Lung (tissue), 11 donors: ENCODE measurements at regions not wholly inside any gene's neighbourhood (a gene's known extent, or its start where the extent isn't known, plus 50 kb on each side); places are given as distances from the start of the nearest gene placed in this dataset.
A peak's percentile ranks its signal among the peaks of the same experiment; 100 is the strongest.

Experiments used
- ATAC-seq: fragments of 200-7000 bp; cut with Tn5 transposase; one replicate; pipeline ENCODE4 v1.9.1; 2020; ENCODE audit warnings: moderate number of reproducible peaks; ENCODE audit not compliant: insufficient read depth, low FRiP score
- DNase-seq, 3 donors: peaks; one replicate each; pipeline ENCODE4 v3.0.0-alpha.2; 2013 to 2017
- H3K27ac ChIP-seq, 2 donors: one replicate each; pipeline ENCODE4 v1.5.1; 2013; ENCODE audit warnings: mild to moderate bottlenecking in 2 of 2, moderate library complexity in 2 of 2, control low read depth in 1 of 2, inconsistent platforms in 1 of 2, low read depth in 1 of 2, low read length in 1 of 2
- H3K27me3 ChIP-seq, 3 donors: one replicate each; pipeline ENCODE4 v1.5.1; 2013; ENCODE audit warnings: low read length in 2 of 3; ENCODE audit not compliant: control insufficient read depth in 3 of 3, insufficient read depth in 3 of 3
- H3K36me3 ChIP-seq, 4 donors: one replicate each; pipeline ENCODE4 v1.5.1; 2013; ENCODE audit warnings: low read length in 4 of 4, mild to moderate bottlenecking in 1 of 4, moderate library complexity in 1 of 4; ENCODE audit not compliant: control insufficient read depth in 4 of 4, insufficient read depth in 4 of 4
- H3K4me1 ChIP-seq, 5 donors: one replicate each; pipeline ENCODE4 v1.5.1; 2013; ENCODE audit warnings: low read length in 5 of 5, mild to moderate bottlenecking in 2 of 5, moderate library complexity in 1 of 5; ENCODE audit not compliant: control insufficient read depth in 5 of 5, insufficient read depth in 5 of 5
- H3K4me3 ChIP-seq: one replicate; pipeline ENCODE4 v1.5.1; 2013; ENCODE audit warnings: mild to moderate bottlenecking, control low read depth, moderate library complexity
- H3K9ac ChIP-seq, 2 donors: one replicate each; pipeline ENCODE4 v1.5.1; 2013; ENCODE audit warnings: low read length in 2 of 2, control low read depth in 1 of 2; ENCODE audit not compliant: insufficient read depth in 1 of 2
- H3K9me3 ChIP-seq, 4 donors: one replicate each; pipeline ENCODE4 v1.5.1; 2013; ENCODE audit warnings: low read length in 3 of 4, mild to moderate bottlenecking in 1 of 4, moderate library complexity in 1 of 4; ENCODE audit not compliant: control insufficient read depth in 4 of 4, insufficient read depth in 3 of 4
- WGBS, 2 donors: extraction: QIAGEN DNeasy Blood & Tissue Kit; methylation state at CpG; one replicate each; pipeline ENCODE4 v1.1.7; 2013; 5-methylcytosine and 5-hydroxymethylcytosine counted together
- TF ChIP-seq, protein P1 (sequence below): IDR thresholded peaks from 2 replicates; pipeline ENCODE4 v1.5.1; 2012; ENCODE audit warnings: mild to moderate bottlenecking; ENCODE audit errors: control extremely low read depth, extremely low read depth
- donor health status: control.
- donor health status: control.
- donor health status: Bipolar disorder and iron deficiency.
- donor health status: healthy.
- donor health status: DM: yes; HTN: yes; CAD: no.

DNA sequence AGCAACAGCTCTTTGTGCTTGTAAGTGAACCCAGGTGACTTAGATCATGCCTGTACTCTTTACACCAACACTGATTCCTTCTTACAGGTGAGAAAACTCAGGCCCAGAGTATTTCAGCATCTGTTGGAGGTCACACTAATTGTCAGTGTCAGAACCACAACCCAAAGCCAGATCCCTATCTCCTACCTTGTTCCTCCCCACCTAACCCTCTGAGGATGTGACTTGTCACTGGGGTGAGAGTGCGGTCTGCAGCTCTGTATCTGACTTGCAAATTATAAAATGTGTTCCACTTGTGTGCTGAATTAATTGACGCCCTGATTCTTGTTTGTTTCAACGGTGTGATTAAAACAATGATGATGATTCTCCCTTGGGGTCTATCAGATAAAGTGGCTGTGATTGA, 232.5 kb upstream of the KCNG1 start:
- Histone ChIP-seq H3K4me1 (peaks cover 0 to 3% (median 0%) of the 10 kb centered on the region in 5 donors), H3K4me3 (no peak overlapping the region), H3K9me3 (peaks cover 0 to 3% (median 0%) of the 10 kb centered on the region in 4 donors), H3K27ac (no peak overlapping the region), H3K36me3 (no peaks in the 10 kb centered on the region), H3K9ac (no peak overlapping the region), H3K27me3 (peaks cover 0 to 3% (median 0%) of the 10 kb centered on the region in 3 donors)
- 70 to 74% methylated on average over 3 of the region's 3 CpGs for WGBS, 2 donors
- DNase-seq (no peak), ATAC-seq (no peak)
- TF ChIP-seq, protein P1, sequence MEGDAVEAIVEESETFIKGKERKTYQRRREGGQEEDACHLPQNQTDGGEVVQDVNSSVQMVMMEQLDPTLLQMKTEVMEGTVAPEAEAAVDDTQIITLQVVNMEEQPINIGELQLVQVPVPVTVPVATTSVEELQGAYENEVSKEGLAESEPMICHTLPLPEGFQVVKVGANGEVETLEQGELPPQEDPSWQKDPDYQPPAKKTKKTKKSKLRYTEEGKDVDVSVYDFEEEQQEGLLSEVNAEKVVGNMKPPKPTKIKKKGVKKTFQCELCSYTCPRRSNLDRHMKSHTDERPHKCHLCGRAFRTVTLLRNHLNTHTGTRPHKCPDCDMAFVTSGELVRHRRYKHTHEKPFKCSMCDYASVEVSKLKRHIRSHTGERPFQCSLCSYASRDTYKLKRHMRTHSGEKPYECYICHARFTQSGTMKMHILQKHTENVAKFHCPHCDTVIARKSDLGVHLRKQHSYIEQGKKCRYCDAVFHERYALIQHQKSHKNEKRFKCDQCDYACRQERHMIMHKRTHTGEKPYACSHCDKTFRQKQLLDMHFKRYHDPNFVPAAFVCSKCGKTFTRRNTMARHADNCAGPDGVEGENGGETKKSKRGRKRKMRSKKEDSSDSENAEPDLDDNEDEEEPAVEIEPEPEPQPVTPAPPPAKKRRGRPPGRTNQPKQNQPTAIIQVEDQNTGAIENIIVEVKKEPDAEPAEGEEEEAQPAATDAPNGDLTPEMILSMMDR = no peak

DNA sequence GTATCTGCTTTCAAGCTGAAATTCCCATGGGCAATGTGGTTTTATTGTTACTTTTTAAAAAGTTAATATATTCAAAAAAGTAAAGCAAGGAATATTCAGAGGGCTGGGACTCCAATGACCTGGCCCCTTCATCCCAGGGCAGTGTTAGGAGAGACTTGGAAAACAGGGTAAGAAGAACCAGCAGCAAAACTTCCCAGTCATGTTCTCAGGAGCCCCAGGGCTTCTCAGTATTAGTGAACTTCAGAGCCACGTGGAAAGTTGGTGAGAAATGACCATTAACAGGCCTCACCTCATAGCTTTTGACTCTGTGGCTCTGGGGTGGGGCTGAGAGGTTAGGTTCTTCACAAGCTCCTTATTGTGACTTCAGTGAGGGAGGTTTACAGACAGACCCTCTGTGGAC, 230.4 kb upstream of the KCNG1 start:
- no peak for ATAC-seq
- Histone ChIP-seq H3K4me3 (no peak overlapping the region), H3K9me3 (peaks cover 0 to 3% (median 0%) of the 10 kb centered on the region in 4 donors), H3K27ac (no peak overlapping the region), H3K27me3 (peaks cover 0 to 3% (median 0%) of the 10 kb centered on the region in 3 donors), H3K36me3 (no peaks in the 10 kb centered on the region), H3K9ac (no peak overlapping the region), H3K4me1 (peaks cover 0 to 3% (median 0%) of the 10 kb centered on the region in 5 donors)
- 36 to 46% methylated on average over 1 of the region's 1 CpG for WGBS, 2 donors
- TF ChIP-seq, protein P1 = no peak
- no peak for DNase-seq

DNA sequence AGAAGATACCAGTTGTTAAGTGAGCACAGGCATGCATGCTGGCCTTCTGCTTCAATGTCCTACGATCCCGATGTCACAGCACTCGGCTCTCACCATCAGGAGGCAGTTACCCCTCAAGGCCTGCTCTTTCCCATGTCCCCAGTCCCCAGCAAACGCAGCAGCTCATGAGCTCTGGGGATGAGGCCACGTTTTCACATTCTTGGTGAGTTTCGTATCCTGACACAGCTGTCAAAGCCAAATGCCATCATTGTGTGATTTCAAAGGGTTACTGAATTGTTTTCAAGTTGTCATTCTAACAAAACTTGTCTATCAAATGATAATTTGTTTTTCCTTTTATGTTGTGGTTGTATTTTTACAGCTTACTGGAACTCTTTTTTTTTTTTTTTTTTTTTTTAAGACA, 226.9 kb upstream of the KCNG1 start:
- Histone ChIP-seq H3K4me1 (no peaks in the 10 kb centered on the region), H3K36me3 (no peaks in the 10 kb centered on the region), H3K27me3 (no peaks in the 10 kb centered on the region), H3K4me3 (no peak overlapping the region), H3K9me3 (peaks cover 0 to 3% (median 0%) of the 10 kb centered on the region in 4 donors), H3K9ac (no peak overlapping the region), H3K27ac (no peak overlapping the region)
- ATAC-seq = no peak
- 60 to 71% methylated on average over 6 of the region's 6 CpGs for WGBS, 2 donors
- TF ChIP-seq, protein P1 = no peak
- no peak for DNase-seq

DNA sequence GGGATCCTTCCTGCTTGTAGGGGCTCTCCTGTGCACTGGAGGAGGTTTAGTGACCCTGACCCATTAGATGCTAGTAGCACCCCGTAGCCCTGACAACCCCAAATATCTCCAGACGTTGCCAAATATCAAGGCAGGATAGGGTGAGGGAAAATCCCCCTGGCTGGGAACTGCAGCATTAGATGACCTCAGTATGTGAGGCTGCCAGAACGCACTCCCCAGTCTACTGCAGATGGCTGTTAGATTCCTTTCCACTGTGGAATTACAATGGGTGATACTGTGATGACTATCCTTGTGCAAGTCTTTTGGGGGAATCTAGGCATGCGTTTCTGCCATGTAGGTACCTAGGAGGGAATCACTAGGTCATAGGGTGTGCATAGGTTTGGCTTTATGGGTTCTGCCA, 226.3 kb upstream of the KCNG1 start:
- WGBS, 2 donors = 38 to 67% methylated on average over 4 of the region's 4 CpGs
- Histone ChIP-seq H3K9ac (no peak overlapping the region), H3K4me1 (no peaks in the 10 kb centered on the region), H3K27me3 (no peaks in the 10 kb centered on the region), H3K36me3 (no peaks in the 10 kb centered on the region), H3K9me3 (peaks cover 0 to 3% (median 0%) of the 10 kb centered on the region in 4 donors), H3K27ac (no peak overlapping the region), H3K4me3 (no peak overlapping the region)
- ATAC-seq (no peak), DNase-seq (peak in 2 of 3 donors; percentile 17 to 40)
- TF ChIP-seq, protein P1 = no peak
